ENCODE measurements at regions not wholly inside any gene's neighbourhood (a gene's known extent, or its start where the extent isn't known, plus 50 kb on each side); places are given as distances from the start of the nearest gene placed in this dataset.
"Not testable (repeated sequence)": the region's sequence is repeated elsewhere in the genome, so short reads cannot be mapped to it uniquely, and the experiment has no call there.

- DNase-seq (ENCODE audit: low spot score): no peak
Measured at GRCh38 chr20:16864069-16864468, 115.9 kb downstream of the OTOR start.

GRCh38 chr20:16864963-16865362 lies 116.8 kb downstream of the OTOR start:
- no peak for DNase-seq (ENCODE audit: low spot score)

- no peak for DNase-seq (ENCODE audit: low spot score)
Measured at GRCh38 chr20:16865406-16865805, 117.2 kb downstream of the OTOR start.

GRCh38 chr20:16873124-16873523 lies 125.0 kb downstream of the OTOR start:
- not testable (repeated sequence) for DNase-seq (ENCODE audit: low spot score)

GRCh38 chr20:16877053-16877554 lies 128.9 kb downstream of the OTOR start:
- no peak for DNase-seq (ENCODE audit: low spot score)

- no peak for DNase-seq (ENCODE audit: low spot score)
Measured at GRCh38 chr20:16885746-16886145, 137.6 kb downstream of the OTOR start.

GRCh38 chr20:16898433-16898832 lies 150.3 kb downstream of the OTOR start:
- no peak for DNase-seq (ENCODE audit: low spot score)

- no peak for DNase-seq (ENCODE audit: low spot score)
Measured at GRCh38 chr20:16902662-16903061, 154.5 kb downstream of the OTOR start.

GRCh38 chr20:16904751-16905150 lies 156.6 kb downstream of the OTOR start:
- DNase-seq (ENCODE audit: low spot score): peak; percentile 29

- DNase-seq (ENCODE audit: low spot score): no peak
Measured at GRCh38 chr20:16914277-16914676, 166.1 kb downstream of the OTOR start.

- DNase-seq (ENCODE audit: low spot score): no peak
Measured at GRCh38 chr20:16916165-16916564, 168.0 kb downstream of the OTOR start.

- no peak for DNase-seq (ENCODE audit: low spot score)
Measured at GRCh38 chr20:16917636-16918035, 169.5 kb downstream of the OTOR start.

- no peak for DNase-seq (ENCODE audit: low spot score)
Measured at GRCh38 chr20:16918366-16918765, 170.2 kb downstream of the OTOR start.

- DNase-seq (ENCODE audit: low spot score): no peak
Measured at GRCh38 chr20:16919841-16920240, 171.7 kb downstream of the OTOR start.

- DNase-seq (ENCODE audit: low spot score): no peak
Measured at GRCh38 chr20:16922834-16923233, 174.7 kb downstream of the OTOR start.

GRCh38 chr20:16926626-16927430 lies 178.7 kb downstream of the OTOR start:
- no peak for DNase-seq (ENCODE audit: low spot score)

GRCh38 chr20:16929756-16930155 lies 181.6 kb downstream of the OTOR start:
- no peak for DNase-seq (ENCODE audit: low spot score)

- no peak for DNase-seq (ENCODE audit: low spot score)
Measured at GRCh38 chr20:16930656-16931055, 182.5 kb downstream of the OTOR start.

- DNase-seq (ENCODE audit: low spot score): no peak
Measured at GRCh38 chr20:16939051-16939450, 190.9 kb downstream of the OTOR start.

GRCh38 chr20:16940701-16941100 lies 192.5 kb downstream of the OTOR start:
- DNase-seq (ENCODE audit: low spot score): no peak

GRCh38 chr20:16942051-16942450 lies 193.9 kb downstream of the OTOR start:
- no peak for DNase-seq (ENCODE audit: low spot score)

- DNase-seq (ENCODE audit: low spot score): no peak
Measured at GRCh38 chr20:16942756-16943155, 194.6 kb downstream of the OTOR start.

GRCh38 chr20:16944745-16945144 lies 196.6 kb downstream of the OTOR start:
- no peak for DNase-seq (ENCODE audit: low spot score)

- no peak for DNase-seq (ENCODE audit: low spot score)
Measured at GRCh38 chr20:16945619-16946018, 197.5 kb downstream of the OTOR start.

All from HT-29 (cell line).